NT2/D1 (cell line): ENCODE measurements at regions not wholly inside any gene's neighbourhood (a gene's known extent, or its start where the extent isn't known, plus 50 kb on each side); places are given as distances from the start of the nearest gene placed in this dataset.

Experiments used
- SUZ12 ChIP-seq: IDR thresholded peaks from 2 replicates; pipeline ENCODE4 v1.6.1; 2011; ENCODE audit not compliant: insufficient read length, insufficient read depth; ENCODE audit errors: extremely low read depth
- ZNF274 ChIP-seq: IDR thresholded peaks from 2 replicates; pipeline ENCODE4 v1.6.1; 2011; ENCODE audit warnings: mild to moderate bottlenecking, low read depth, low read length

- TF ChIP-seq SUZ12 (no peak), ZNF274 (no peak)
Observed at GRCh38 chr15:77727635-77728304, 95.1 kb upstream of the LINGO1 start.
